ENCODE measurements at regions not wholly inside any gene's neighbourhood (a gene's known extent, or its start where the extent isn't known, plus 50 kb on each side); places are given as distances from the start of the nearest gene placed in this dataset.

- no peak for DNase-seq (ENCODE audit: low read depth)
These were observed 65.1 kb upstream of the FBRSL1 start for GRCh38 chr12:132424811-132425210.

- DNase-seq (ENCODE audit: low read depth), result no peak
These were observed 65.9 kb upstream of the FBRSL1 start for GRCh38 chr12:132423820-132424645.

GRCh38 chr12:132423251-132423819 is 66.6 kb upstream of the FBRSL1 start:
- DNase-seq (ENCODE audit: low read depth), result no peak

GRCh38 chr12:132422381-132423043 is 67.4 kb upstream of the FBRSL1 start:
- DNase-seq (ENCODE audit: low read depth), result no peak

- DNase-seq (ENCODE audit: low read depth), result no peak
These were observed 67.9 kb upstream of the FBRSL1 start for GRCh38 chr12:132422040-132422380.

GRCh38 chr12:132419631-132420246 is 70.2 kb upstream of the FBRSL1 start:
- DNase-seq (ENCODE audit: low read depth), result no peak

GRCh38 chr12:132418393-132418925 is 71.5 kb upstream of the FBRSL1 start:
- no peak for DNase-seq (ENCODE audit: low read depth)

- no peak for DNase-seq (ENCODE audit: low read depth)
These were observed 72.2 kb upstream of the FBRSL1 start for GRCh38 chr12:132417741-132418140.

GRCh38 chr12:132416827-132417226 is 73.1 kb upstream of the FBRSL1 start:
- no peak for DNase-seq (ENCODE audit: low read depth)

GRCh38 chr12:132416121-132416673 is 73.8 kb upstream of the FBRSL1 start:
- no peak for DNase-seq (ENCODE audit: low read depth)

- no peak for DNase-seq (ENCODE audit: low read depth)
These were observed 74.4 kb upstream of the FBRSL1 start for GRCh38 chr12:132415327-132416120.

- peak; percentile 62 for DNase-seq (ENCODE audit: low read depth)
These were observed 75.2 kb upstream of the FBRSL1 start for GRCh38 chr12:132414634-132415326.

GRCh38 chr12:132413931-132414588 is 75.9 kb upstream of the FBRSL1 start:
- no peak for DNase-seq (ENCODE audit: low read depth)

GRCh38 chr12:132411457-132411856 is 78.5 kb upstream of the FBRSL1 start:
- no peak for DNase-seq (ENCODE audit: low read depth)

GRCh38 chr12:132410849-132411248 is 79.1 kb upstream of the FBRSL1 start:
- DNase-seq (ENCODE audit: low read depth), result no peak

GRCh38 chr12:132410296-132410625 is 79.7 kb upstream of the FBRSL1 start:
- DNase-seq (ENCODE audit: low read depth), result no peak

- DNase-seq (ENCODE audit: low read depth), result no peak
These were observed 80.3 kb upstream of the FBRSL1 start for GRCh38 chr12:132409495-132410295.

GRCh38 chr12:132408626-132409494 is 79.5 kb upstream of the GALNT9 start:
- DNase-seq (ENCODE audit: low read depth), result no peak

GRCh38 chr12:132407992-132408391 is 78.6 kb upstream of the GALNT9 start:
- no peak for DNase-seq (ENCODE audit: low read depth)
